ENCODE measurements at regions not wholly inside any gene's neighbourhood (a gene's known extent, or its start where the extent isn't known, plus 50 kb on each side); places are given as distances from the start of the nearest gene placed in this dataset.

DNA sequence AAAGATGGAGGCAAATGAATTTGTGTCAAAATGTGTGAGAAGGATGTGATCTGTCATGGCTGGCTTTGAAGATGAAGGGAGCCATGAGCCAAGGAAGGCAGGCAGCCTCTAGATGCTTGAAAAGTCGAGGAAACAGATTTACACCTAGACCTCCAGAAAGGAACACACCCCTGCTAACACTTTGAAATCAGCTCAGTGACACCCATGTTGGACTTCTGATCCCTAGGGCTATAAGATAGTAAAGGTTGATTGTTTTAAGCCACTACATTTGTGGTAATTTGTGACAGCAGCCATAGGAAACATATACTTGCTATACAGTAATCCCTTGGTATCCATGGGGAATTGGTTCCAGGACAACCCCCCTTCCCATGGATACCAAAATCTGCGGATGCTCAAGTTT, 80.5 kb upstream of the DYRK2 start:
- TF ChIP-seq CTCF (conservative IDR thresholded peaks at IDR 0.05; ENCODE audit: low read depth, low read length) = no peak
- no peak for DNase-seq (ENCODE audit: low read depth)
- H3K4me3 ChIP-seq (ENCODE audit: low read depth, low read length) = no peak overlapping the region

DNA sequence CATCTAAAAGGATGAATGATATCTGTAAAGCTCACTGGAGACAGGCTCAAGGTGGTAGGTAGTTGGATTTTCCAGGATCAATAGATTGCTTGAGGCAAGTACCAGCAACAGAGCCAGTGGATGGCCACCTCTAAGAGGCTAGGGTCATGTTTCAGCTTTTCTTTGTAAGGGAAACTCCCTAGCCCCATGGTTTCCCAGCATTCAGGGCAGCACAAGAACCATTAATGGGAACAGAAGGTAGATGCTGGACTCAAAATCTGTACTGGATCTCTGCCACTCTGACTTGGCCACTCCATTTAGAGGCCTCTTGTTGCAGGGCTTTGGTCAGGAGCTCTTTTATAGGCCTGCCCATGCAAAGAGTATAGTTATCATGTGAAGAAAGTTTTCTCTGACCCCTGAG, 76.1 kb upstream of the DYRK2 start:
- H3K4me3 ChIP-seq (ENCODE audit: low read depth, low read length) = no peak overlapping the region

GRCh38 chr12:67573566-67573965, 75.0 kb upstream of the DYRK2 start:
- no peak overlapping the region for H3K4me3 ChIP-seq (ENCODE audit: low read depth, low read length)
- TF ChIP-seq CTCF (conservative IDR thresholded peaks at IDR 0.05; ENCODE audit: low read depth, low read length) = no peak
- no peak for DNase-seq (ENCODE audit: low read depth)

More for the DNA sequence above, 76.1 kb upstream of the DYRK2 start:
- TF ChIP-seq CTCF (conservative IDR thresholded peaks at IDR 0.05; ENCODE audit: low read depth, low read length) = no peak
- no peak for DNase-seq (ENCODE audit: low read depth)

GRCh38 chr12:67578976-67579661, 69.4 kb upstream of the DYRK2 start:
- TF ChIP-seq CTCF (conservative IDR thresholded peaks at IDR 0.05; ENCODE audit: low read depth, low read length) = no peak
- peak; percentile 30 for DNase-seq (ENCODE audit: low read depth)
- H3K4me3 ChIP-seq (ENCODE audit: low read depth, low read length) = no peak overlapping the region

GRCh38 chr12:67579662-67580003, 68.9 kb upstream of the DYRK2 start:
- no peak for DNase-seq (ENCODE audit: low read depth)
- TF ChIP-seq CTCF (conservative IDR thresholded peaks at IDR 0.05; ENCODE audit: low read depth, low read length) = no peak

DNA sequence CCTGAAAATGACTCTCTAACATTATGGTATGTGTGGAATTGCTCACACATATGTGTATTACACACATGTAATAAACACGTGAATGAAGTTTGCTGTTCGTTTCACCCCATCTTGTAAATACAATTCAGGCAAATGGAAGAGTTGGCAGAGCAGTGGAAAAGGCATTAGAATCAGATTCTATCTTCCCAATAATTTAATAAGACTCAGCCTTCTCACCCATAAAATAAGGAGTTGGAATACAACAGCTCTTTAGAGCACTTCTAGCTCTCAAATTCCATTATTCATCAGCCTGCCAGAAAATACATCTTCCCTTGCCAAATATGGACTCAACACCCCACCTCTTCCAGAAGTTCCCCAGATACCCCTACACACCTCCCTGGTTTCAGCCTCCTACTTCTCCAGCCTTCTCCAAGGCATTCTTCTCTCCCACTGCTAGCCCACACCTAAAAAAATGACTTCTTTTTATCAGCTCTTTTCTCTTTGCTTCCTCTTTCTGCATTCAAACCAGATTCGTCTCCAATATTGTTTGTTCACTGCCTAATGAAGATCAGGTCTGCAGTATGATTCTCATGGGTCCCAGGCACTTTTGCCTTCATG, 66.2 kb upstream of the DYRK2 start:
- no peak overlapping the region for H3K4me3 ChIP-seq (ENCODE audit: low read depth, low read length)
- DNase-seq (ENCODE audit: low read depth) = no peak
- no peak for TF ChIP-seq CTCF (conservative IDR thresholded peaks at IDR 0.05; ENCODE audit: low read depth, low read length)

More at GRCh38 chr12:67579662-67580003, 68.9 kb upstream of the DYRK2 start:
- H3K4me3 ChIP-seq (ENCODE audit: low read depth, low read length) = no peak overlapping the region

DNA sequence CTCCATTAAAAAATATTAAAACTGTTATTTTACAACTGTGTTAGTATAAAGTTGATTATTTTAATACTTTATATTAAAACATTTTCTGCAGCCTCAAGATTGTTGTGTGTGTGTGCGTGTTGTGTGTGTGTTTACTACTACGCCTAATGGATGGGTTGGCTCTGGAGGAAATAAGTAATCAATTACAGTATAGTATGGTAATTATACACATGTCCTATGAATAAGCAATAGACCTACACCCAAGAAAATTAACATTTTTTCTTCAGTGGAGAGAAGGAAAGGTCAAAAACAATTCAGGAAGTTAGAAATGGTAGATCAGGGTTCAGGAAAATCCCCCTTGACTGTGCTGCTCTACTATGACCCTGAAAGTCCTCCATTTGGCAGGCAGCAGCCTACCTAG, 65.7 kb upstream of the DYRK2 start:
- no peak for DNase-seq (ENCODE audit: low read depth)
- H3K4me3 ChIP-seq (ENCODE audit: low read depth, low read length) = no peak overlapping the region
- no peak for TF ChIP-seq CTCF (conservative IDR thresholded peaks at IDR 0.05; ENCODE audit: low read depth, low read length)

Measured in choroid plexus epithelial cell (primary cell).